ENCODE measurements at regions not wholly inside any gene's neighbourhood (a gene's known extent, or its start where the extent isn't known, plus 50 kb on each side); places are given as distances from the start of the nearest gene placed in this dataset.
A peak's percentile ranks its signal among the peaks of the same experiment; 100 is the strongest.

GRCh38 chr10:128751851-128752250 lies 625.6 kb upstream of the MKI67 start:
- Histone ChIP-seq H3K27me3 (ENCODE audit: control insufficient read depth in 3 of 3, insufficient read depth in 3 of 3, low read depth in 1 of 3, low read length in 3 of 3) (no peaks in the 10 kb centered on the region), H3K4me3 (ENCODE audit: low read length in 2 of 2) (no peak overlapping the region), H2BK12ac (ENCODE audit: low read length) (no peak overlapping the region), H3K4me2 (ENCODE audit: insufficient read depth, low read length, poor library complexity, severe bottlenecking) (no peak overlapping the region), H3K27ac (replicated peaks; ENCODE audit: low read length) (no peak overlapping the region), H2AFZ (ENCODE audit: low read length) (no peak overlapping the region), H4K8ac (ENCODE audit: low read depth, low read length) (no peak overlapping the region), H3K4ac (ENCODE audit: low read length) (no peak overlapping the region), H3K14ac (ENCODE audit: low read length) (no peak overlapping the region), H3K9ac (ENCODE audit: low read depth, low read length, poor library complexity) (no peak overlapping the region), H3K36me3 (replicated peaks in 1 of 2; ENCODE audit: control insufficient read depth in 2 of 2, insufficient read depth in 2 of 2, low read length in 2 of 2) (no peaks in the 10 kb centered on the region), H2BK15ac (ENCODE audit: low read length) (no peak overlapping the region), H3K23ac (ENCODE audit: low read depth, low read length, poor library complexity) (no peak overlapping the region), H3K18ac (ENCODE audit: low read length) (no peak overlapping the region), H3K9me3 (replicated peaks in 1 of 2; ENCODE audit: control insufficient read depth in 2 of 2, insufficient read depth in 1 of 2, low read depth in 1 of 2, low read length in 2 of 2) (peaks cover 0 to 3% of the 10 kb centered on the region in 2 donors), H3K79me1 (ENCODE audit: low read depth, low read length) (no peaks in the 10 kb centered on the region), H4K91ac (ENCODE audit: low read depth, low read length, poor library complexity) (no peak overlapping the region), H2BK120ac (ENCODE audit: low read depth, low read length) (no peak overlapping the region), H3K4me1 (ENCODE audit: control insufficient read depth in 2 of 2, insufficient read depth in 1 of 2, low read depth in 1 of 2, low read length in 2 of 2) (no peaks in the 10 kb centered on the region), H2BK5ac (ENCODE audit: low read length) (no peak overlapping the region), H2AK5ac (ENCODE audit: low read depth, low read length) (no peak overlapping the region)
- no peak for DNase-seq (ENCODE audit: low spot score)
- no CpG with 5 or more reads among the region's 3 CpGs for WGBS, 2 donors (ENCODE audit: extremely low coverage in 2 of 2, insufficient read length in 2 of 2, insufficient replicate concordance in 1 of 2)

GRCh38 chr10:128759174-128759573 lies 633.0 kb upstream of the MKI67 start:
- no peaks in the 10 kb centered on the region for H3K36me3 ChIP-seq (replicated peaks in 1 of 2; ENCODE audit: control insufficient read depth in 2 of 2, insufficient read depth in 2 of 2, low read length in 2 of 2)
- H3K4me1 ChIP-seq (ENCODE audit: control insufficient read depth in 2 of 2, insufficient read depth in 1 of 2, low read depth in 1 of 2, low read length in 2 of 2), result no peaks in the 10 kb centered on the region
- no peaks in the 10 kb centered on the region for H3K27me3 ChIP-seq (ENCODE audit: control insufficient read depth in 3 of 3, insufficient read depth in 3 of 3, low read depth in 1 of 3, low read length in 3 of 3)
- H2BK12ac ChIP-seq (ENCODE audit: low read length), result no peak overlapping the region
- no peak overlapping the region for H3K9ac ChIP-seq (ENCODE audit: low read depth, low read length, poor library complexity)
- no peak overlapping the region for H2BK120ac ChIP-seq (ENCODE audit: low read depth, low read length)
- no peak overlapping the region for H2BK15ac ChIP-seq (ENCODE audit: low read length)
- no peak overlapping the region for H3K27ac ChIP-seq (replicated peaks; ENCODE audit: low read length)
- no peak overlapping the region for H3K4me2 ChIP-seq (ENCODE audit: insufficient read depth, low read length, poor library complexity, severe bottlenecking)
- no CpG with 5 or more reads among the region's 8 CpGs for WGBS, 2 donors (ENCODE audit: extremely low coverage in 2 of 2, insufficient read length in 2 of 2, insufficient replicate concordance in 1 of 2)
- no peak overlapping the region for H4K8ac ChIP-seq (ENCODE audit: low read depth, low read length)
- no peak overlapping the region for H3K23ac ChIP-seq (ENCODE audit: low read depth, low read length, poor library complexity)
- no peak overlapping the region for H2AK5ac ChIP-seq (ENCODE audit: low read depth, low read length)
- no peak overlapping the region for H3K14ac ChIP-seq (ENCODE audit: low read length)
- no peaks in the 10 kb centered on the region for H3K79me1 ChIP-seq (ENCODE audit: low read depth, low read length)
- no peak overlapping the region for H3K4ac ChIP-seq (ENCODE audit: low read length)
- H2BK5ac ChIP-seq (ENCODE audit: low read length), result no peak overlapping the region
- no peak overlapping the region for H2AFZ ChIP-seq (ENCODE audit: low read length)
- no peak for DNase-seq (ENCODE audit: low spot score)
- no peak overlapping the region for H3K18ac ChIP-seq (ENCODE audit: low read length)
- H4K91ac ChIP-seq (ENCODE audit: low read depth, low read length, poor library complexity), result no peak overlapping the region
- no peaks in the 10 kb centered on the region for H3K9me3 ChIP-seq (replicated peaks in 1 of 2; ENCODE audit: control insufficient read depth in 2 of 2, insufficient read depth in 1 of 2, low read depth in 1 of 2, low read length in 2 of 2)
- no peak overlapping the region for H3K4me3 ChIP-seq (ENCODE audit: low read length in 2 of 2)

GRCh38 chr10:128763588-128763987 lies 637.4 kb upstream of the MKI67 start:
- no CpG with 5 or more reads among the region's 4 CpGs for WGBS, 2 donors (ENCODE audit: extremely low coverage in 2 of 2, insufficient read length in 2 of 2, insufficient replicate concordance in 1 of 2)
- no peak overlapping the region for H2AFZ ChIP-seq (ENCODE audit: low read length)

GRCh38 chr10:128764190-128764589 lies 638.0 kb upstream of the MKI67 start:
- no CpG with 5 or more reads among the region's 11 CpGs for WGBS, 2 donors (ENCODE audit: extremely low coverage in 2 of 2, insufficient read length in 2 of 2, insufficient replicate concordance in 1 of 2)
- H3K4me3 ChIP-seq (ENCODE audit: low read length in 2 of 2), result no peak overlapping the region
- no peaks in the 10 kb centered on the region for H3K79me1 ChIP-seq (ENCODE audit: low read depth, low read length)
- H3K4me1 ChIP-seq (ENCODE audit: control insufficient read depth in 2 of 2, insufficient read depth in 1 of 2, low read depth in 1 of 2, low read length in 2 of 2), result no peaks in the 10 kb centered on the region
- H3K9ac ChIP-seq (ENCODE audit: low read depth, low read length, poor library complexity), result no peak overlapping the region
- no peak for DNase-seq (ENCODE audit: low spot score)
- H3K4me2 ChIP-seq (ENCODE audit: insufficient read depth, low read length, poor library complexity, severe bottlenecking), result no peak overlapping the region
- no peak overlapping the region for H4K91ac ChIP-seq (ENCODE audit: low read depth, low read length, poor library complexity)
- H2BK12ac ChIP-seq (ENCODE audit: low read length), result no peak overlapping the region
- no peaks in the 10 kb centered on the region for H3K36me3 ChIP-seq (replicated peaks in 1 of 2; ENCODE audit: control insufficient read depth in 2 of 2, insufficient read depth in 2 of 2, low read length in 2 of 2)
- no peak overlapping the region for H3K4ac ChIP-seq (ENCODE audit: low read length)
- H3K18ac ChIP-seq (ENCODE audit: low read length), result peak overlapping the region; percentile 24
- no peak overlapping the region for H2BK120ac ChIP-seq (ENCODE audit: low read depth, low read length)
- H2BK15ac ChIP-seq (ENCODE audit: low read length), result no peak overlapping the region
- H3K23ac ChIP-seq (ENCODE audit: low read depth, low read length, poor library complexity), result no peak overlapping the region
- no peaks in the 10 kb centered on the region for H3K9me3 ChIP-seq (replicated peaks in 1 of 2; ENCODE audit: control insufficient read depth in 2 of 2, insufficient read depth in 1 of 2, low read depth in 1 of 2, low read length in 2 of 2)
- H2AK5ac ChIP-seq (ENCODE audit: low read depth, low read length), result no peak overlapping the region
- H2AFZ ChIP-seq (ENCODE audit: low read length), result no peak overlapping the region
- H3K27ac ChIP-seq (replicated peaks; ENCODE audit: low read length), result no peak overlapping the region
- H3K14ac ChIP-seq (ENCODE audit: low read length), result no peak overlapping the region
- no peak overlapping the region for H4K8ac ChIP-seq (ENCODE audit: low read depth, low read length)
- no peaks in the 10 kb centered on the region for H3K27me3 ChIP-seq (ENCODE audit: control insufficient read depth in 3 of 3, insufficient read depth in 3 of 3, low read depth in 1 of 3, low read length in 3 of 3)
- no peak overlapping the region for H2BK5ac ChIP-seq (ENCODE audit: low read length)

More at GRCh38 chr10:128763588-128763987, 637.4 kb upstream of the MKI67 start:
- Histone ChIP-seq H3K4me1 (ENCODE audit: control insufficient read depth in 2 of 2, insufficient read depth in 1 of 2, low read depth in 1 of 2, low read length in 2 of 2) (no peaks in the 10 kb centered on the region), H3K9ac (ENCODE audit: low read depth, low read length, poor library complexity) (no peak overlapping the region), H3K4me2 (ENCODE audit: insufficient read depth, low read length, poor library complexity, severe bottlenecking) (no peak overlapping the region), H2BK15ac (ENCODE audit: low read length) (no peak overlapping the region), H2BK5ac (ENCODE audit: low read length) (no peak overlapping the region), H3K79me1 (ENCODE audit: low read depth, low read length) (no peaks in the 10 kb centered on the region), H4K8ac (ENCODE audit: low read depth, low read length) (no peak overlapping the region), H3K23ac (ENCODE audit: low read depth, low read length, poor library complexity) (no peak overlapping the region), H3K9me3 (replicated peaks in 1 of 2; ENCODE audit: control insufficient read depth in 2 of 2, insufficient read depth in 1 of 2, low read depth in 1 of 2, low read length in 2 of 2) (no peaks in the 10 kb centered on the region), H3K4ac (ENCODE audit: low read length) (no peak overlapping the region), H3K36me3 (replicated peaks in 1 of 2; ENCODE audit: control insufficient read depth in 2 of 2, insufficient read depth in 2 of 2, low read length in 2 of 2) (no peaks in the 10 kb centered on the region), H4K91ac (ENCODE audit: low read depth, low read length, poor library complexity) (no peak overlapping the region), H3K18ac (ENCODE audit: low read length) (no peak overlapping the region), H3K27ac (replicated peaks; ENCODE audit: low read length) (no peak overlapping the region), H3K14ac (ENCODE audit: low read length) (no peak overlapping the region), H3K4me3 (ENCODE audit: low read length in 2 of 2) (no peak overlapping the region), H2BK120ac (ENCODE audit: low read depth, low read length) (no peak overlapping the region), H2BK12ac (ENCODE audit: low read length) (no peak overlapping the region), H3K27me3 (ENCODE audit: control insufficient read depth in 3 of 3, insufficient read depth in 3 of 3, low read depth in 1 of 3, low read length in 3 of 3) (no peaks in the 10 kb centered on the region), H2AK5ac (ENCODE audit: low read depth, low read length) (no peak overlapping the region)
- no peak for DNase-seq (ENCODE audit: low spot score)

Measured in neuronal stem cell (in vitro differentiated cells).